SK-N-SH (cell line): ENCODE measurements at regions not wholly inside any gene's neighbourhood (a gene's known extent, or its start where the extent isn't known, plus 50 kb on each side); places are given as distances from the start of the nearest gene placed in this dataset.

Source experiments
- CHD2 ChIP-seq: fragments of 150-350 bp; IDR thresholded peaks from 2 replicates; pipeline ENCODE4 v1.6.1; 2018; ENCODE audit warnings: low read length; ENCODE audit not compliant: partially characterized antibody
- CTCF ChIP-seq: fragments of 200-600 bp; sonication (generic); IDR thresholded peaks from 2 replicates; pipeline ENCODE4 v1.6.1; 2017; ENCODE audit warnings: antibody characterized with exemption, mild to moderate bottlenecking, moderate library complexity
- ELF1 ChIP-seq: IDR thresholded peaks from 2 replicates; pipeline ENCODE4 v1.4.0; 2012
- EZH2phosphoT487 ChIP-seq: fragments of 200-600 bp; sonication (generic); IDR thresholded peaks from 2 replicates; pipeline ENCODE4 v1.6.1; 2017; ENCODE audit warnings: low read depth, mixed run types, mild to moderate bottlenecking, antibody characterized with exemption, moderate library complexity, borderline replicate concordance
- FOXM1 ChIP-seq: IDR thresholded peaks from 2 replicates; pipeline ENCODE4 v1.4.0; 2012; ENCODE audit warnings: low read depth, mild to moderate bottlenecking
- NRF1 ChIP-seq: IDR thresholded peaks from 2 replicates; pipeline ENCODE4 v1.6.1; 2012; ENCODE audit warnings: low read depth, mild to moderate bottlenecking, low read length
- POLR2AphosphoS5 ChIP-seq: IDR thresholded peaks from 2 replicates; pipeline ENCODE4 v1.6.1; 2012; ENCODE audit warnings: low read depth, low read length
- RXRA ChIP-seq: IDR thresholded peaks from 2 replicates; pipeline ENCODE4 v1.4.0; 2012; ENCODE audit warnings: low read depth, mild to moderate bottlenecking, borderline replicate concordance
- YY1 ChIP-seq: IDR thresholded peaks from 2 replicates; pipeline ENCODE4 v1.4.0; 2012; ENCODE audit warnings: low read depth, mild to moderate bottlenecking

GRCh38 chrX:45818913-45819312, 618.2 kb upstream of the DIPK2B start:
- TF ChIP-seq CTCF (no peak), CHD2 (no peak), FOXM1 (no peak), EZH2phosphoT487 (no peak), NRF1 (no peak), YY1 (no peak), ELF1 (no peak), POLR2AphosphoS5 (no peak), RXRA (no peak)
